ENCODE measurements at regions not wholly inside any gene's neighbourhood (a gene's known extent, or its start where the extent isn't known, plus 50 kb on each side); places are given as distances from the start of the nearest gene placed in this dataset.
"Not testable (repeated sequence)": the region's sequence is repeated elsewhere in the genome, so short reads cannot be mapped to it uniquely, and the experiment has no call there.

- DNase-seq (ENCODE audit: low spot score), result not testable (repeated sequence)
These were observed 130.5 kb upstream of the VOPP1 start for GRCh38 chr7:55702831-55703230.

GRCh38 chr7:55699450-55699842, 127.1 kb upstream of the VOPP1 start:
- not testable (repeated sequence) for DNase-seq (ENCODE audit: low spot score)

GRCh38 chr7:55698607-55699449, 126.5 kb upstream of the VOPP1 start:
- DNase-seq (ENCODE audit: low spot score), result not testable (repeated sequence)

GRCh38 chr7:55695893-55696701, 123.8 kb upstream of the VOPP1 start:
- DNase-seq (ENCODE audit: low spot score), result not testable (repeated sequence)

GRCh38 chr7:55694484-55694883, 122.2 kb upstream of the VOPP1 start:
- not testable (repeated sequence) for DNase-seq (ENCODE audit: low spot score)

GRCh38 chr7:55688684-55689681, 116.7 kb upstream of the VOPP1 start:
- not testable (repeated sequence) for DNase-seq (ENCODE audit: low spot score)

- DNase-seq (ENCODE audit: low spot score), result not testable (repeated sequence)
These were observed 116.0 kb upstream of the VOPP1 start for GRCh38 chr7:55688261-55688660.

- DNase-seq (ENCODE audit: low spot score), result not testable (repeated sequence)
These were observed 115.0 kb upstream of the VOPP1 start for GRCh38 chr7:55687252-55687651.

GRCh38 chr7:55686771-55687170, 114.5 kb upstream of the VOPP1 start:
- not testable (repeated sequence) for DNase-seq (ENCODE audit: low spot score)

GRCh38 chr7:55683501-55683900, 111.2 kb upstream of the VOPP1 start:
- DNase-seq (ENCODE audit: low spot score), result not testable (repeated sequence)

- not testable (repeated sequence) for DNase-seq (ENCODE audit: low spot score)
These were observed 103.3 kb upstream of the VOPP1 start for GRCh38 chr7:55675589-55675988.

GRCh38 chr7:55673525-55673924, 101.2 kb upstream of the VOPP1 start:
- not testable (repeated sequence) for DNase-seq (ENCODE audit: low spot score)

GRCh38 chr7:55672084-55672483, 99.8 kb upstream of the VOPP1 start:
- DNase-seq (ENCODE audit: low spot score), result not testable (repeated sequence)

- DNase-seq (ENCODE audit: low spot score), result no peak
These were observed 85.4 kb upstream of the VOPP1 start for GRCh38 chr7:55657654-55658053.

- no peak for DNase-seq (ENCODE audit: low spot score)
These were observed 78.8 kb upstream of the VOPP1 start for GRCh38 chr7:55651057-55651456.

- DNase-seq (ENCODE audit: low spot score), result no peak
These were observed 76.9 kb upstream of the VOPP1 start for GRCh38 chr7:55649238-55649637.

GRCh38 chr7:55644567-55644966, 72.3 kb upstream of the VOPP1 start:
- DNase-seq (ENCODE audit: low spot score), result no peak

GRCh38 chr7:55642266-55642665, 70.0 kb upstream of the VOPP1 start:
- DNase-seq (ENCODE audit: low spot score), result no peak

- DNase-seq (ENCODE audit: low spot score), result no peak
These were observed 69.5 kb upstream of the VOPP1 start for GRCh38 chr7:55641811-55642210.

- DNase-seq (ENCODE audit: low spot score), result peak; percentile 84
These were observed 69.0 kb upstream of the VOPP1 start for GRCh38 chr7:55641273-55641691.

- DNase-seq (ENCODE audit: low spot score), result no peak
These were observed 67.3 kb upstream of the VOPP1 start for GRCh38 chr7:55639640-55640039.
